OCI-LY3 (cell line): ENCODE measurements at regions not wholly inside any gene's neighbourhood (a gene's known extent, or its start where the extent isn't known, plus 50 kb on each side); places are given as distances from the start of the nearest gene placed in this dataset.

Source experiments
- CTCF ChIP-seq: fragments of 200-600, 300-600 bp; sonication (generic); IDR thresholded peaks from 2 replicates; pipeline ENCODE4 v1.5.1; 2014; ENCODE audit warnings: antibody characterized with exemption, low read length, low read depth
- EZH2phosphoT487 ChIP-seq: fragments of 200-600 bp; shearing (Covaris generic); IDR thresholded peaks from 2 replicates; pipeline ENCODE4 v1.6.1; 2018; ENCODE audit warnings: antibody characterized with exemption, mixed run types, low read depth

DNA sequence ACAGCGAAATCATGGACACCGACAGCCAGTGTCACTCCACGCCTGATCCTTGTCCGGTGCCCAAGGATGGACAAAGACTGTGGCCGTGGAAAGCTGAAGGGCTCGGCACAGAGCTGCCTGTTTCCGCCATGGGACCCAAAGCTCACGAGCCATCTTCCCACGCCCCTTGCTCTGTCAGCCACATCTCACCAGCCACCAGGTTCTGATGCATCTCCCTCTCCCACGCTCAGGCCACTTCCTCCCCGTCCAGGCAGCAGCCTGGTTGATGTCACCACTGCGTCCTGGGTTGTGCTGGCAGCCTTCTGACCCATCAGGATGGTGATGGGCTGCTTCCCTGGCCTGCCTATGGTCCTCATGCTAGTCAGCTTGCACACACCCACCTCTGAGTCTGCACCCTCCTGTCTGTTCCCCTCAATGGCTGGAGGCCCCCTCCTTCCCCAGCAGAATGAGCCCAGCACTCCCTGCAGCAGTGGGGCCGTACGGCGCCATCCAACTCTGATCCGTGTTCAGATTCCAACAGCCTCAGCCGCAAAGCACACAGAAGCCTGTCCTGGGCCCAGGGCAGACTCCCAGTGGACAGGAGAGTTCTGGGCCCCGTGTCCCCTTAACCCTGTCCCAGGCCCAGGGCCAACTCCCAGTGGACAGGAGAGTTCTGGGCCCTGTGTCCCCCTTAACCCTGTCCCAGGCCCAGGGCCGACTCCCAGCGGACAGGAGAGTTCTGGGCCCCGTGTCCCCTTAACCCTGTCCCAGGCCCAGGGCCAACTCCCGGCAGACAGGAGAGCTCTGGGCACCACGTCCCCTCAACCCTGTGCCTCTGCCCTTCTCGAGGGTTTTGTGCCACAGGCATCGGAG, 259.5 kb downstream of the BRD1 start:
- TF ChIP-seq CTCF (no peak), EZH2phosphoT487 (no peak)
